ENCODE measurements at regions not wholly inside any gene's neighbourhood (a gene's known extent, or its start where the extent isn't known, plus 50 kb on each side); places are given as distances from the start of the nearest gene placed in this dataset.

- TF ChIP-seq EZH2 (IDR thresholded peaks at IDR 0.05) (no peak), POLR2AphosphoS5 (IDR thresholded peaks at IDR 0.05; ENCODE audit: borderline replicate concordance, low read depth, low read length) (no peak)
Measured at GRCh38 chr5:168202996-168203395, 88.4 kb upstream of the WWC1 start.
